ENCODE measurements at regions not wholly inside any gene's neighbourhood (a gene's known extent, or its start where the extent isn't known, plus 50 kb on each side); places are given as distances from the start of the nearest gene placed in this dataset.
"Not testable (repeated sequence)": the region's sequence is repeated elsewhere in the genome, so short reads cannot be mapped to it uniquely, and the experiment has no call there.

GRCh38 chr4:49320725-49321410 lies 334.8 kb downstream of the CWH43 start:
- H3K9me3 ChIP-seq (ENCODE audit: control insufficient read depth, insufficient read depth, low read length); H3K27me3 ChIP-seq (ENCODE audit: control insufficient read depth, insufficient read depth, low read length); H3K9ac ChIP-seq (ENCODE audit: low read depth, low read length); H3K4me1 ChIP-seq (ENCODE audit: control insufficient read depth, insufficient read depth, low read length); H3K4me3 ChIP-seq (ENCODE audit: low read depth, low read length); H3K36me3 ChIP-seq (ENCODE audit: control insufficient read depth, insufficient read depth, low read length): not testable (repeated sequence)

GRCh38 chr4:49321511-49322300 lies 335.6 kb downstream of the CWH43 start:
- not testable (repeated sequence) for H3K4me1 ChIP-seq (ENCODE audit: control insufficient read depth, insufficient read depth, low read length); H3K36me3 ChIP-seq (ENCODE audit: control insufficient read depth, insufficient read depth, low read length); H3K9ac ChIP-seq (ENCODE audit: low read depth, low read length); H3K27me3 ChIP-seq (ENCODE audit: control insufficient read depth, insufficient read depth, low read length); H3K9me3 ChIP-seq (ENCODE audit: control insufficient read depth, insufficient read depth, low read length); H3K4me3 ChIP-seq (ENCODE audit: low read depth, low read length)

- not testable (repeated sequence) for H3K9me3 ChIP-seq (ENCODE audit: control insufficient read depth, insufficient read depth, low read length); H3K27me3 ChIP-seq (ENCODE audit: control insufficient read depth, insufficient read depth, low read length); H3K9ac ChIP-seq (ENCODE audit: low read depth, low read length); H3K4me1 ChIP-seq (ENCODE audit: control insufficient read depth, insufficient read depth, low read length); H3K36me3 ChIP-seq (ENCODE audit: control insufficient read depth, insufficient read depth, low read length); H3K4me3 ChIP-seq (ENCODE audit: low read depth, low read length)
Measured at GRCh38 chr4:49322610-49323572, 336.8 kb downstream of the CWH43 start.

GRCh38 chr4:49323573-49323940 lies 337.5 kb downstream of the CWH43 start:
- H3K9ac ChIP-seq (ENCODE audit: low read depth, low read length); H3K36me3 ChIP-seq (ENCODE audit: control insufficient read depth, insufficient read depth, low read length); H3K4me1 ChIP-seq (ENCODE audit: control insufficient read depth, insufficient read depth, low read length); H3K27me3 ChIP-seq (ENCODE audit: control insufficient read depth, insufficient read depth, low read length); H3K4me3 ChIP-seq (ENCODE audit: low read depth, low read length); H3K9me3 ChIP-seq (ENCODE audit: control insufficient read depth, insufficient read depth, low read length): not testable (repeated sequence)
